ENCODE measurements at regions not wholly inside any gene's neighbourhood (a gene's known extent, or its start where the extent isn't known, plus 50 kb on each side); places are given as distances from the start of the nearest gene placed in this dataset.

- no peaks in the 10 kb centered on the region for H3K27me3 ChIP-seq (replicated peaks; ENCODE audit: insufficient read depth, low read depth, low read length, poor library complexity)
- H3K27ac ChIP-seq (ENCODE audit: low read depth, low read length, poor library complexity, severe bottlenecking), result no peak overlapping the region
- intact Hi-C loops (cut with micrococcal nuclease; ENCODE audit: unreplicated experiment), result no loop called here
- H3K36me3 ChIP-seq (ENCODE audit: insufficient read depth, low read length, poor library complexity, severe bottlenecking), result no peaks in the 10 kb centered on the region
- H3K4me1 ChIP-seq (ENCODE audit: insufficient read depth, low read length, poor library complexity, severe bottlenecking), result no peaks in the 10 kb centered on the region
- CTCF ChIA-PET, result no interaction called here
- BruUV-seq (replicated peaks), result no TSS peak
- DNase-seq (ENCODE audit: low spot score), result no peak
- no peak for TF ChIP-seq CTCF (conservative IDR thresholded peaks at IDR 0.05; ENCODE audit: low read depth, low read length)
- TF ChIP-seq EZH2 (IDR thresholded peaks at IDR 0.05; ENCODE audit: borderline replicate concordance, low read depth, low read length, poor library complexity, severe bottlenecking), result no peak
- no peaks in the 10 kb centered on the region for H3K9me3 ChIP-seq (ENCODE audit: low read depth, low read length, poor library complexity, severe bottlenecking)
- POLR2A ChIA-PET (ENCODE audit: low non-redundant PET), result no interaction called here
- no peak overlapping the region for H3K4me3 ChIP-seq (ENCODE audit: low read depth, low read length, poor library complexity, severe bottlenecking)
Measured at GRCh38 chr5:133786420-133786819, 174.1 kb upstream of the FSTL4 start.

GRCh38 chr5:133785182-133785581 is 172.8 kb upstream of the FSTL4 start:
- Histone ChIP-seq H3K27me3 (replicated peaks; ENCODE audit: insufficient read depth, low read depth, low read length, poor library complexity) (no peaks in the 10 kb centered on the region), H3K36me3 (ENCODE audit: insufficient read depth, low read length, poor library complexity, severe bottlenecking) (no peaks in the 10 kb centered on the region), H3K4me3 (ENCODE audit: low read depth, low read length, poor library complexity, severe bottlenecking) (no peak overlapping the region), H3K9me3 (ENCODE audit: low read depth, low read length, poor library complexity, severe bottlenecking) (no peaks in the 10 kb centered on the region), H3K4me1 (ENCODE audit: insufficient read depth, low read length, poor library complexity, severe bottlenecking) (no peaks in the 10 kb centered on the region), H3K27ac (ENCODE audit: low read depth, low read length, poor library complexity, severe bottlenecking) (no peak overlapping the region)
- intact Hi-C loops (cut with micrococcal nuclease; ENCODE audit: unreplicated experiment), result no loop called here
- CTCF ChIA-PET, result interaction anchor here (0.7 kb wide), 1 partner anchor 69 kb away, joined by 6 read pairs; no protein-coding TSS in a partner anchor
- DNase-seq (ENCODE audit: low spot score), result no peak
- BruUV-seq (replicated peaks), result no TSS peak
- no peak for TF ChIP-seq CTCF (conservative IDR thresholded peaks at IDR 0.05; ENCODE audit: low read depth, low read length)
- no peak for TF ChIP-seq EZH2 (IDR thresholded peaks at IDR 0.05; ENCODE audit: borderline replicate concordance, low read depth, low read length, poor library complexity, severe bottlenecking)
- POLR2A ChIA-PET (ENCODE audit: low non-redundant PET), result no interaction called here

GRCh38 chr5:133783481-133783880 is 171.1 kb upstream of the FSTL4 start:
- no peak for DNase-seq (ENCODE audit: low spot score)
- Histone ChIP-seq H3K9me3 (ENCODE audit: low read depth, low read length, poor library complexity, severe bottlenecking) (no peaks in the 10 kb centered on the region), H3K27me3 (replicated peaks; ENCODE audit: insufficient read depth, low read depth, low read length, poor library complexity) (no peaks in the 10 kb centered on the region), H3K4me3 (ENCODE audit: low read depth, low read length, poor library complexity, severe bottlenecking) (no peak overlapping the region), H3K27ac (ENCODE audit: low read depth, low read length, poor library complexity, severe bottlenecking) (no peak overlapping the region), H3K36me3 (ENCODE audit: insufficient read depth, low read length, poor library complexity, severe bottlenecking) (no peaks in the 10 kb centered on the region), H3K4me1 (ENCODE audit: insufficient read depth, low read length, poor library complexity, severe bottlenecking) (no peaks in the 10 kb centered on the region)
- BruUV-seq (replicated peaks), result no TSS peak
- POLR2A ChIA-PET (ENCODE audit: low non-redundant PET), result no interaction called here
- TF ChIP-seq EZH2 (IDR thresholded peaks at IDR 0.05; ENCODE audit: borderline replicate concordance, low read depth, low read length, poor library complexity, severe bottlenecking) (no peak), CTCF (conservative IDR thresholded peaks at IDR 0.05; ENCODE audit: low read depth, low read length) (no peak)
- intact Hi-C loops (cut with micrococcal nuclease; ENCODE audit: unreplicated experiment), result no loop called here
- CTCF ChIA-PET, result no interaction called here
